ENCODE measurements at regions not wholly inside any gene's neighbourhood (a gene's known extent, or its start where the extent isn't known, plus 50 kb on each side); places are given as distances from the start of the nearest gene placed in this dataset.

DNA sequence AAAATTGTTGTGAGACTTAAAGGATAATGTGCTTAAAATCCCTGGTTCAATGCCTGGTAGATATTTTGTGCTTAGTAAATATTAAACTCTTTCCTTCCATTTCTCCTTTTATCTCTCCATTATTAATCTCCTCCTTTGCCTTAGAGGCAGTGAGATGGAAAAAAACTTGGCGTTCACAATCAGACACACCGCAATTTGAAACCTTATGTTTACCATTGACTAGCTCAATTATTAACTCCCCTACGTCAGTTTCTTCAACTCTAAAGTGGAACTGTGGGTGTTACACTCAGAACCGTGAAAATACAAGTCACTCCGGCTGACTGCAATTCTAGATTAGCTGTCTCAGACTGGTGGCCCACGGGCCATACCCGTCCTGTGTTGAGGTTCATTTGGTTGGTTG is 327.2 kb downstream of the DEPDC1B start:
- no peaks in the 10 kb centered on the region for H3K36me3 ChIP-seq
- DNase-seq: no peak
- H3K27ac ChIP-seq: no peak overlapping the region
- TF ChIP-seq, protein P1, sequence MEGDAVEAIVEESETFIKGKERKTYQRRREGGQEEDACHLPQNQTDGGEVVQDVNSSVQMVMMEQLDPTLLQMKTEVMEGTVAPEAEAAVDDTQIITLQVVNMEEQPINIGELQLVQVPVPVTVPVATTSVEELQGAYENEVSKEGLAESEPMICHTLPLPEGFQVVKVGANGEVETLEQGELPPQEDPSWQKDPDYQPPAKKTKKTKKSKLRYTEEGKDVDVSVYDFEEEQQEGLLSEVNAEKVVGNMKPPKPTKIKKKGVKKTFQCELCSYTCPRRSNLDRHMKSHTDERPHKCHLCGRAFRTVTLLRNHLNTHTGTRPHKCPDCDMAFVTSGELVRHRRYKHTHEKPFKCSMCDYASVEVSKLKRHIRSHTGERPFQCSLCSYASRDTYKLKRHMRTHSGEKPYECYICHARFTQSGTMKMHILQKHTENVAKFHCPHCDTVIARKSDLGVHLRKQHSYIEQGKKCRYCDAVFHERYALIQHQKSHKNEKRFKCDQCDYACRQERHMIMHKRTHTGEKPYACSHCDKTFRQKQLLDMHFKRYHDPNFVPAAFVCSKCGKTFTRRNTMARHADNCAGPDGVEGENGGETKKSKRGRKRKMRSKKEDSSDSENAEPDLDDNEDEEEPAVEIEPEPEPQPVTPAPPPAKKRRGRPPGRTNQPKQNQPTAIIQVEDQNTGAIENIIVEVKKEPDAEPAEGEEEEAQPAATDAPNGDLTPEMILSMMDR (IDR thresholded peaks at IDR 0.05): no peak
- no peak for TF ChIP-seq POLR2A (IDR thresholded peaks at IDR 0.05)
- no peaks in the 10 kb centered on the region for H3K4me1 ChIP-seq
- H3K9me3 ChIP-seq: no peaks in the 10 kb centered on the region
- H3K4me3 ChIP-seq: no peak overlapping the region
- no peaks in the 10 kb centered on the region for H3K27me3 ChIP-seq

DNA sequence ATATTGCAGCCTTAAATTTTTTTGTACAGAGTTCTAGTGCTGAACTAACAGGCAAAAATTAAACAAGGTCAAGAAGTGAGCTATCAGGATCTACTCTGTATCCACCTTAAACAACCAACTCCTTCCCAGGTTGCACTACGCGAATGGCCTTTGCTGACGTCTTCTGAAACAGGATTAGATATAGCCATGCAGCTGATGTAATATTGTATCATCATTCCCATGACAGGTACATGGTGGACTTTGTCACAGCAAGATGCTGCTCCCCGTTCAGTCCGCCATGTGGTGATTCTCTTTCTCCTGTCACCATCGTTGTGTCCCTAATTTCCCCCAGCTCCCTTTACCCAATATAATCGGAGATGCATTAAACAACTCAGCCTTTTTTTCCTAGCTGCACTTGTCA is 328.9 kb downstream of the DEPDC1B start:
- Histone ChIP-seq H3K4me3 (no peak overlapping the region), H3K9me3 (no peaks in the 10 kb centered on the region), H3K27ac (no peak overlapping the region), H3K4me1 (no peaks in the 10 kb centered on the region), H3K36me3 (no peaks in the 10 kb centered on the region), H3K27me3 (no peaks in the 10 kb centered on the region)
- DNase-seq: no peak
- no peak for TF ChIP-seq POLR2A (IDR thresholded peaks at IDR 0.05)
- TF ChIP-seq, protein P1 (IDR thresholded peaks at IDR 0.05): no peak

- H3K4me1 ChIP-seq: no peaks in the 10 kb centered on the region
These were observed 329.5 kb downstream of the DEPDC1B start for GRCh38 chr5:60370508-60370907.

GRCh38 chr5:60369391-60369790 is 330.6 kb downstream of the DEPDC1B start:
- H3K4me1 ChIP-seq: no peaks in the 10 kb centered on the region
- TF ChIP-seq, protein P1 (IDR thresholded peaks at IDR 0.05): no peak
- no peak for TF ChIP-seq POLR2A (IDR thresholded peaks at IDR 0.05)
- no peak for DNase-seq
- H3K4me3 ChIP-seq: no peak overlapping the region
- no peaks in the 10 kb centered on the region for H3K36me3 ChIP-seq
- no peak overlapping the region for H3K27ac ChIP-seq
- no peaks in the 10 kb centered on the region for H3K27me3 ChIP-seq
- H3K9me3 ChIP-seq: no peaks in the 10 kb centered on the region

More at GRCh38 chr5:60370508-60370907, 329.5 kb downstream of the DEPDC1B start:
- no peaks in the 10 kb centered on the region for H3K27me3 ChIP-seq
- H3K4me3 ChIP-seq: no peak overlapping the region
- no peaks in the 10 kb centered on the region for H3K36me3 ChIP-seq
- no peak for TF ChIP-seq POLR2A (IDR thresholded peaks at IDR 0.05)
- TF ChIP-seq, protein P1 (IDR thresholded peaks at IDR 0.05): no peak
- DNase-seq: no peak
- H3K9me3 ChIP-seq: no peaks in the 10 kb centered on the region
- no peak overlapping the region for H3K27ac ChIP-seq

- Histone ChIP-seq H3K36me3 (no peaks in the 10 kb centered on the region), H3K27ac (no peak overlapping the region), H3K9me3 (no peaks in the 10 kb centered on the region), H3K4me3 (no peak overlapping the region), H3K27me3 (no peaks in the 10 kb centered on the region), H3K4me1 (no peaks in the 10 kb centered on the region)
- TF ChIP-seq, protein P1 (IDR thresholded peaks at IDR 0.05): no peak
- TF ChIP-seq POLR2A (IDR thresholded peaks at IDR 0.05): no peak
- no peak for DNase-seq
These were observed 331.9 kb downstream of the DEPDC1B start for GRCh38 chr5:60368100-60368499.

DNA sequence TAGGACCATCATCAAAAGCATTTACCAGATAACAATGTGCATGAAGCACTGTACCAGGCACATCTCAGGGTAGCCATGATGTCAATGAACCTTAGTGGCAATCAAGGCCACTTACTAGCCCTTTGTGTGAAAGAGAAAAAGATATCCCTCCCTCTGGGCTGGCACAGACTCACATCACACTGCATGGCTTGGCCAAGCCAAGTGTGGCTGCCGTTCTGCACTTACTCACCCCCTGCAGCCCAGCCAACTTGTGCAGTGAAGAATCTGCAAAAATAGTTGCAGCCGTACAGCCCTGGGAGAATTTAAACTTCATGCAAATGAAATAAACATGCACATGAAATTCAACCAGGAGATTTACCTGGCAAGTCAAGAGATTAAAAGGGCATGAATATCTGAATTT is 333.5 kb downstream of the DEPDC1B start:
- Histone ChIP-seq H3K27ac (no peak overlapping the region), H3K4me3 (no peak overlapping the region), H3K27me3 (no peaks in the 10 kb centered on the region), H3K9me3 (no peaks in the 10 kb centered on the region), H3K4me1 (no peaks in the 10 kb centered on the region), H3K36me3 (no peaks in the 10 kb centered on the region)
- DNase-seq: no peak
- TF ChIP-seq, protein P1 (IDR thresholded peaks at IDR 0.05): no peak
- TF ChIP-seq POLR2A (IDR thresholded peaks at IDR 0.05): no peak
